GM21576 (cell line): ENCODE measurements at regions not wholly inside any gene's neighbourhood (a gene's known extent, or its start where the extent isn't known, plus 50 kb on each side); places are given as distances from the start of the nearest gene placed in this dataset.

ENCODE experiments used
- ATAC-seq: cut with Tn5 transposase; IDR thresholded peaks from one replicate; pipeline ENCODE4 v1.9.1; 2021; ENCODE audit warnings: mild to moderate bottlenecking, moderate library complexity; ENCODE audit not compliant: unreplicated experiment

- ATAC-seq = no peak
Measured at GRCh38 chr6:71114986-71115385, 158.1 kb upstream of the B3GAT2 start.

- ATAC-seq = no peak
Measured at GRCh38 chr6:71119560-71119959, 162.7 kb upstream of the B3GAT2 start.

DNA sequence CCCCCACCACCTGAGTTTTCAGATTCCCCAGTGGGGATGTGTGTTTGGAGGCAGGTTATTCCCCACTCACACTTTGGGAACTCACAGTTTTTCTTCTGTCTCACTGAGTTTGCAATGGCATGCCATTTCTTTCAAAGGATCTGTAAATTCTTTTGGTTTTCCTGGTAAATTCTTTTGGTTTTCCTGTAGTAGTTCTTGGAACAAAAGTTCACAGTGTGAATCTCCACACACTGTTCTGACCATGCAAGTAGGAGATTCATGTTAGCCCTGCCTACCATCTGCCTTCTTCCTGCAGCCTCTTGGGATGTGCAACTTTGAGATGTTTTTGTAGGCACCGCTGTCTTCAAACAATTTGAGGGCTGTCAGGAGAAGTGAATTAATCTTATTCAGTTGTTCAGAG lies 165.6 kb upstream of the OGFRL1 start:
- no peak for ATAC-seq

GRCh38 chr6:71124340-71124739 lies 164.3 kb upstream of the OGFRL1 start:
- ATAC-seq = no peak

GRCh38 chr6:71125216-71125615 lies 163.4 kb upstream of the OGFRL1 start:
- ATAC-seq = no peak

- ATAC-seq = no peak
Measured at GRCh38 chr6:71126506-71126905, 162.1 kb upstream of the OGFRL1 start.

- no peak for ATAC-seq
Measured at GRCh38 chr6:71127374-71127773, 161.2 kb upstream of the OGFRL1 start.

- ATAC-seq = no peak
Measured at GRCh38 chr6:71130277-71130676, 158.3 kb upstream of the OGFRL1 start.

- no peak for ATAC-seq
Measured at GRCh38 chr6:71134929-71135642, 153.5 kb upstream of the OGFRL1 start.

- no peak for ATAC-seq
Measured at GRCh38 chr6:71137973-71138372, 150.6 kb upstream of the OGFRL1 start.

GRCh38 chr6:71138376-71138775 lies 150.2 kb upstream of the OGFRL1 start:
- ATAC-seq = no peak

- ATAC-seq = no peak
Measured at GRCh38 chr6:71139249-71139648, 149.4 kb upstream of the OGFRL1 start.

GRCh38 chr6:71153755-71154325 lies 134.8 kb upstream of the OGFRL1 start:
- ATAC-seq = no peak

- no peak for ATAC-seq
Measured at GRCh38 chr6:71157345-71157744, 131.3 kb upstream of the OGFRL1 start.

DNA sequence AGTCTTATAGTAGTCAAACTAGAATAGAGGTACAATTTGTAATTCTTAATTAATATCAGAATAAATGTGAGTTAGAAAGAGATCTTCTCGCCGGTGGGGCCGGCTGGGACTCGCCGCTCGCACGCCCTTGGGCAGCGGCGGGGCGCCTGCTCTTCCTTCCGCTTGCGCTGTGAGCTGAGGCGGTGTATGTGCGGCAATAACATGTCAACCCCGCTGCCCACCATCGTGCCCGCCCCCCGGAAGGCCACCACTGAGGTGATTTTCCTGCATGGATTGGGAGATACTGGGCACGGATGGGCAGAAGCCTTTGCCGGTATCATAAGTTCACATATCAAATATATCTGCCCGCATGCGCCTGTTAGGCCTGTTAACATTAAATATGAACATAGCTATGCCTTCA lies 123.7 kb upstream of the OGFRL1 start:
- ATAC-seq = no peak

GRCh38 chr6:71168233-71168765 lies 120.3 kb upstream of the OGFRL1 start:
- ATAC-seq = no peak

- ATAC-seq = no peak
Measured at GRCh38 chr6:71171497-71172070, 117.0 kb upstream of the OGFRL1 start.

DNA sequence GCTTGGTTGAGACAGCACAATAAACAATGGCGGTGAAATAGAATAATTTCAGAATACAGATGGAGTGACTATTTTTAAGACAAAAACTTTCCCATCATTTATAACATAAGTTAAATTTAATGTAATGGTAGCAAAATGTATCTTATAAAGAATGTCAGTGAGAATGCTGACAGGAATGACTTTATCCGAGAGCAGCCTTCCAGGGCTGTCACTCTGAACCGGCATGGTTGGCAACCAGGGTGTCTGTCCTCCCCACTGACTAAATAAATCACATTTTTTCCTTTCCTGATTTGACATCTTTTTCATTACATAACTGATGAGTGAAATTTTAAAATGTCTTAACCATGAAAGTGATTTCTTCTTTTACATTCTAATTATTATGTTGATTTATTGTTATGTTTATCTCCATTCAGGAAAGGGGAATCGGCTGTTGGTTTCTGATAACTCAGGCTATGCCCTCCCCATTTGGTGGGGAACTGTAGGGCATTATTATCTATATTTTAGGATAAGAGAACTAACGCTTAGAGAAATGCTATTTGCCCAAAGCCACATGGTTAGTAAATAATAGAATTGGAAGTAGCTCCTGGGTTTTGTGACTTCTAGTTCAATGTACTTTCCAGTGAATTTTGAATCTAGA lies 109.2 kb upstream of the OGFRL1 start:
- ATAC-seq = no peak

DNA sequence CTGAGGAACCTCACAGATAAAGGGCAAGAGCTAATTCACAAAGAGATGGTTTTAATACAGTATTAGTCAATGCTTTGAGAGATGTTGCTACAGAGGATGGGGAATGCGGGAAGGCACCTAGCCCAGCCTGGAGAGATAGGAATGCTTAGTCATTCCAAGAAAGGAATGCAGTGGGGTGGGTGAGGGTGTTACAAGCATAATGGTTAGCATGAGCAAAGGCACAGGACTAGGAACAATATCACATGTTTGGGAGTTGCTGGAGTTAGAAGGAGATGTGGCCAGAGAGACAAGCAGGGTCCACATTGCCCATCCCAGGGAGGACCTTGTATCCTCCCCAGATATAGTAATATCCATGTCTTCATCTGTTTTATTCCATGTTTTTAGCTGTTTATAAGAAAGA lies 107.0 kb upstream of the OGFRL1 start:
- no peak for ATAC-seq

GRCh38 chr6:71187141-71187540 lies 101.5 kb upstream of the OGFRL1 start:
- ATAC-seq = no peak

GRCh38 chr6:71190809-71191208 lies 97.8 kb upstream of the OGFRL1 start:
- ATAC-seq = no peak

DNA sequence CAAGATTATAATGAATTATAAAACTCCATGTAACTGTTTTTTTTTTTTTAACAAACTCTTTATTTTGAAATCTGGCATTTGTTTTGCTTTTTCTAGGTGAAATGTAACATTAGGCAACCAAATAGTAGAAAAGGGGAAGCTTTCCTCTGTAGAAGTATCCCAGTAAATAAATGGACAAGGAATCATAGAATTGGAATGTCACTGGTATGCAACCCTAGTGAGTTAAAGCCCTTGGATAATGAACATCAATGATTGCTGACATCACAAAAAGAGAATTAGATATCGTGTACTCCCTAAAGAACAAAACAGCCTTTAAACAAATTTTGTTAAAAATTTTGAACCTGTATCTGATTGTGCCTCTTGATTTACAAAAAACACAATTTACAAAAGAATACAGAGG lies 93.9 kb upstream of the OGFRL1 start:
- ATAC-seq = no peak
